ENCODE measurements at regions not wholly inside any gene's neighbourhood (a gene's known extent, or its start where the extent isn't known, plus 50 kb on each side); places are given as distances from the start of the nearest gene placed in this dataset.

GRCh38 chr3:72591522-72592421, 256.5 kb downstream of the SHQ1 start:
- DNase-seq: no peak
- no peak for ATAC-seq

GRCh38 chr3:72590732-72591221, 257.5 kb downstream of the SHQ1 start:
- ATAC-seq (no peak), DNase-seq (no peak)

GRCh38 chr3:72587282-72587681, 261.0 kb downstream of the SHQ1 start:
- ATAC-seq: no peak
- DNase-seq: no peak

GRCh38 chr3:72586694-72587093, 261.6 kb downstream of the SHQ1 start:
- no peak for ATAC-seq
- no peak for DNase-seq

- ATAC-seq: no peak
- DNase-seq: no peak
Observed at GRCh38 chr3:72585966-72586365, 262.3 kb downstream of the SHQ1 start.

- no peak for DNase-seq
- no peak for ATAC-seq
Observed at GRCh38 chr3:72584262-72584661, 264.0 kb downstream of the SHQ1 start.

- DNase-seq: no peak
Observed at GRCh38 chr3:72582963-72583362, 265.3 kb downstream of the SHQ1 start.

GRCh38 chr3:72582211-72582878, 265.9 kb downstream of the SHQ1 start:
- DNase-seq: no peak
- ATAC-seq: no peak

More at GRCh38 chr3:72582963-72583362, 265.3 kb downstream of the SHQ1 start:
- no peak for ATAC-seq

GRCh38 chr3:72580900-72581299, 267.3 kb downstream of the SHQ1 start:
- ATAC-seq: no peak
- no peak for DNase-seq

GRCh38 chr3:72580246-72580756, 267.9 kb downstream of the SHQ1 start:
- DNase-seq (no peak), ATAC-seq (no peak)

GRCh38 chr3:72579581-72580245, 268.5 kb downstream of the SHQ1 start:
- DNase-seq: no peak

GRCh38 chr3:72579191-72579580, 269.1 kb downstream of the SHQ1 start:
- ATAC-seq (no peak), DNase-seq (no peak)

More at GRCh38 chr3:72579581-72580245, 268.5 kb downstream of the SHQ1 start:
- peak; percentile 49 for ATAC-seq

GRCh38 chr3:72577190-72577589, 271.1 kb downstream of the SHQ1 start:
- no peak for DNase-seq
- no peak for ATAC-seq

GRCh38 chr3:72576563-72576962, 271.7 kb downstream of the SHQ1 start:
- DNase-seq (no peak), ATAC-seq (no peak)

GRCh38 chr3:72574144-72574543, 274.1 kb downstream of the SHQ1 start:
- ATAC-seq (no peak), DNase-seq (no peak)

- no peak for ATAC-seq
- no peak for DNase-seq
Observed at GRCh38 chr3:72573051-72573450, 275.2 kb downstream of the SHQ1 start.

GRCh38 chr3:72572489-72573007, 275.7 kb downstream of the SHQ1 start:
- DNase-seq: no peak
- no peak for ATAC-seq

GRCh38 chr3:72571638-72572114, 276.6 kb downstream of the SHQ1 start:
- DNase-seq: no peak
- ATAC-seq: no peak

- ATAC-seq (no peak), DNase-seq (no peak)
Observed at GRCh38 chr3:72571052-72571451, 277.2 kb downstream of the SHQ1 start.

GRCh38 chr3:72569754-72570440, 278.3 kb downstream of the SHQ1 start:
- ATAC-seq: no peak

GRCh38 chr3:72568083-72568482, 280.2 kb downstream of the SHQ1 start:
- ATAC-seq: no peak

More at GRCh38 chr3:72569754-72570440, 278.3 kb downstream of the SHQ1 start:
- DNase-seq: no peak

More at GRCh38 chr3:72568083-72568482, 280.2 kb downstream of the SHQ1 start:
- DNase-seq: no peak
